ENCODE measurements at regions not wholly inside any gene's neighbourhood (a gene's known extent, or its start where the extent isn't known, plus 50 kb on each side); places are given as distances from the start of the nearest gene placed in this dataset.

GRCh38 chr5:61737301-61737963, 405.4 kb downstream of the ZSWIM6 start:
- no peak for DNase-seq (ENCODE audit: low read depth in 2 of 2)

DNA sequence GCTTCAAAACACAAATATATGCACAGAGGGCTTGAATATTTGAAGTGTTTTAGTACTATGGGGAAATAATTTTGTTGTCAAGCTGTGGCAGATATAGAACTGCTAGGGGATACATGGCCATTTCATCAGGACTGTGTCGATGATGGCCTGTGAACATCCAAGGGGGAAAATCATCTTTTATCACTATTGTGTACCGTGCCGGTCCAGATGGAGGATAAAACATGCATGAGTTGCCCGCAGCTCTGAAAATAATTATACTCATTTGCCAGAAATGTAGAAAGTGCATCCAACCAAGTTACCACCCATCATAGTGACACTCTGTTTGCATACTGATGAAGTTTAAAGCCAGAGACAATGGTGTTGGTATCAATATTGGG, 405.9 kb downstream of the ZSWIM6 start:
- DNase-seq (ENCODE audit: low read depth in 2 of 2) = no peak

DNA sequence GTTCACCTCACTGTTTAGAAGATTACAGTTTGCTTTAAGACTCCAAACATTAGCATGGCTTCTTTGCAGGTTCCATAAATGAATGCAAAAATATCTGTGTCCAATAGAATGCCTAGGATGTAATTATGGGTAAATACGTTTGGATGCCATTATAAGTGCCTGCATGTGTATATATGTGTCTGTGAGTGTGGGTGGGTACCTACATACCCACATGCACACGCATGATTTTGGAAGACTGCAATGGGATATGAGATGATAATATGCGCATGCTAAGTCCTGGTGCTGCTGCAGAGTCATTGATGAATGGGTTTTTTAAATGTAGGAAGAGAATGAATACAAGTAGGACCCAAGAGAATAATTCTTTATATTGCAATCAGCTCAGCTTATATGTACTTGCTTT, 406.4 kb downstream of the ZSWIM6 start:
- no peak for DNase-seq (ENCODE audit: low read depth in 2 of 2)

DNA sequence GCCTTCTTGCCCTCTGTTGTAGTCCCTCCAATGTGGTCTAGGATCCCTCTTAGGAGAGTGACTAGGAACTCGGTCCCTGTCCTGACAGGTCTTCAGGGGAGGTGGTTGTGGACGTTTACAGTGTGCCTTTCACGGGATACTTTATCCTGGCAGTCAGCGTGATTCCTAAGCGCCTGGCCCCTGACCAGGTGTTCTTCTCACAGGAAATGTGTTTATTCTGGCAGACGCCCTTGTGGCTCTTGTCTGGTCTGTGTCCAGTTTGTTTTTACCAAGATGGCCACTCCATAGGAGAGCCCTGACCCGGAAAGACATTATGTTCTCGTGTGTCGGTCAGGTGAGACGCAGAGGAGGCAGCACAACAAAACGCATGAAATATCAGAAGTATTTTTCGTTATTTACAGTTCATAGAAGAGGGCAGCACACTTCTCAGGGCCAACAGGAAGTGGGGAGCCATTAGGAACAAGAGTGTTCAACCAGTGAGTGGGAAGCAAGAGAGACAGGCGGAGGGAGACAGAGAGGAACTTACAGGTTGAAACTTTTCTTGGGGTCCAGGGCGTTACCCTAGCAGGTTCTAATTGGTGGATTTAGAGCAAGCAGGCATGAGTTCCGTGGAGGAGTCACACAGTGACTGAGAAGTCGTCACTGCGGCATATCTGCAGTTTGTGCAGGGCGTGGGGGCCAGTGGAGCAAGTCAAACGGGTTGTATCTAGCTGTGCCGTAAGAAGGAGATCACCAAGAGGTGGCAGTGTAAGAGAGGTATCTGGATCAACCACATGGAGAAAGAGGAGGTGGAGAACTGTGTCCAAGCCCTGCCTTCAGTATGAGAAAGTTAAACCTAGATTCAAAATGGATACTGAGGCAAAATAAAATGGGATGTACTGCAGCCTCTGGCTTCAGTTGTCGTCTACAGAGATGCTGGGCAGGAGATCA, 412.9 kb downstream of the ZSWIM6 start:
- no peak for DNase-seq (ENCODE audit: low read depth in 2 of 2)

DNA sequence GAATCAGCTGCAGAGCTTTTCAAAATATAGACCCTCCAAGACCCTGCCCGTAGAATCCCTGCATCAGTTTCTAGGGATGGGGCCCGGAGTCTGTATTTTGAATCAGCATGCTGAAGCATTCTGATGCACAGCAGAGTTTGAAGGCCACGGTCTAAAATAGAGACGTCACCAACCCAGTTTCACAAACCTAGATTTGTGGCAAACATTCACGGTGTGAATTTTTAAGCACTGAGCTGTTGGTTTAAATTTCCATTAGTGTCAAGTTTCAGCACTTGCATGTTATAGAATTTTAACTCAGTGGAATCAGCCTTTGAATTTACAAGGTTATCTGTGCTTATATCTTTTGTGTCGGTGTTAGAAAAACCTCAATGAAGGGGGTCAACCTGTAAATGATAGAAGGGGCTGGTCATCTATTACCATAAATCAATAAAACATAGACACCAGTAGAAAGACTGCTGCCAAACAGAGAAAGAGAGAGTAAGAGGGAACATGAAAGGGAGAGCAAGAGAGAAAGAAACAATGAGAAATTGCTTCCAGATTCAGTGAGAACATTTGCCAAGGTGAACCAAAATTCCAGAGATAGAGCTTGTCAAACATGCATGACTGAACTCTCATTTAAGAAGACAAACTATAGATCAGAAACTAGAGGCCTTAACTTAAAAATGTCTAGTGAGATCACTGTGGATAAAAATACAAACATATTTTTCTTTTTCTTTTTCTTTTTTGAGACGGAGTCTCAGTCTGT, 414.9 kb downstream of the ZSWIM6 start:
- DNase-seq (ENCODE audit: low read depth in 2 of 2) = no peak

DNA sequence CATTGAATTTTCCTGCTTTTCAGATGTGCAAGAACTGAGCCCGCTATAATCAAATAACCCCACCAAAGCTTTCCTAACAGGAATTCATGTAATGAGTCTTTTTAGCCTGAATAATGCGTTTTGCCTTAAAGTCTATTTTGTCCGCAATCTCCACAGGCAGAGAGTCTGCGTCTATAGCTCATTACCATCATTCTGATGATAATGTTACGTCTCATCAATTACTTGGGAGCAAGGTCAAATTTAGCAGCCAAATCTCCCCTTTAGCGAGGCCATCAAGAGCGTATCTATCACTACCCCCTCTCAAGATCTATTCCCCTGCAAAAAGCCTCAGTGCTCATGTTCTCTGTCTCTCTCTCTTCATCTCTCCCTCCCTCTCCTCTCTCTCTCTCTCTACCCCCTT, 416.1 kb downstream of the ZSWIM6 start:
- no peak for DNase-seq (ENCODE audit: low read depth in 2 of 2)

DNA sequence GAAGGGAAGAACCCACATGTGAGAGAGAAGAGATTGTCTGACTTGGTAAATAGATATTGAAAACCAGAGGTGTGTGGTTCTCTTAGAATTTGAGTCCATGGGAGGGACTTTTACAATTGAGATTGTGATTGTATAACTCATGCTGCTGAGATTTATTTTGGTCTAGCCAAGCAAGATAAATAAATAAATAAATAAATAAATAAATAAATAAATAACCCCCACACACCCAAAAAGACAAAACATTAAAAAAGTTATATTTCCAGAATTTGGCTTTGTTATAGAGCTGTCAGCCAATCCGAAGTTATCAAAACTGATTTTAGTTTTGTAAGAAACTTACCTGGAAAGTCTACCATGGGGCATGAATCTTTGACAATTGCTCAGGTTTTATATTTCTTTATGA, 416.6 kb downstream of the ZSWIM6 start:
- no peak for DNase-seq (ENCODE audit: low read depth in 2 of 2)

GRCh38 chr5:61752588-61752987, 420.5 kb downstream of the ZSWIM6 start:
- DNase-seq (ENCODE audit: low read depth in 2 of 2) = no peak

DNA sequence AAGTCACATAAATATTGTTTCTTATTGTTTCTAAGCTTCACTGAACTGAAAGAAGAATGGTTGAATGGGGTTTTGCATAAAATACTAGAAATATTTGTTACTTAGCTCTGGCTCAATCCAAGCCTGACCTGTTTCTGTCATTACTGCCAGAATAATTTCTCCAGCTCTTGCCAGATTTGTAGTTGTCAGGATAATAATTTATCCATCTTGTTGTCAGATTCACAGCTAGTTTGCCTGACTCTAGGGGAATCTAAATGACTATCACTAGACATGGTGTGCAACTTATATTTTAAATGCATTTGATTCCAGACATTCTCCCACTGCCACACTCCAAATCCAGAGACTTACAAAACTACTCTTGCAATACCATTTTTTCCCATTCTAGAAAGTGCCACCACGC, 422.7 kb downstream of the ZSWIM6 start:
- no peak for DNase-seq (ENCODE audit: low read depth in 2 of 2)

DNA sequence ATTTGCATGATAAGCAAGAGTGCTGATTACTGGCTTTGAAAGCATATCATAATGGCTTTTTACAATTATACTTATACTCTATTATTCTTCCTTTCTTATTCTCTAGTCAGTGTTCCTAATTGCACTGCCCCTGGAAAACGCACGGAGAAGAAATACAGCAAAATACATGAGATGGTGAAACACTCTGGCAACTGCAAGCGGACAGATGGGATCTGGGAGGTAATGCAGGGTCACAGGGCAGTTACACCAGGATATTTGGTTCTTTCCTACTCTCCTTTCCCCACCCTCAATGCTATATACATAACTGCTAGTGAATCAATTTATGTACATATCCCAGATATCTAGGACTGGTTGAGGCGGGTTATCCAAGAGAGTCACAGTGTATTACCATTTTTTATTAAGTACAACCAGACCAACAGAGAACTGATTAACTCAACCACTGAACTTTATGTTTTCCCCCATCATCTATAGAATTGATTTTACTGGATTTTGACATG, 423.7 kb downstream of the ZSWIM6 start:
- no peak for DNase-seq (ENCODE audit: low read depth in 2 of 2)

DNA sequence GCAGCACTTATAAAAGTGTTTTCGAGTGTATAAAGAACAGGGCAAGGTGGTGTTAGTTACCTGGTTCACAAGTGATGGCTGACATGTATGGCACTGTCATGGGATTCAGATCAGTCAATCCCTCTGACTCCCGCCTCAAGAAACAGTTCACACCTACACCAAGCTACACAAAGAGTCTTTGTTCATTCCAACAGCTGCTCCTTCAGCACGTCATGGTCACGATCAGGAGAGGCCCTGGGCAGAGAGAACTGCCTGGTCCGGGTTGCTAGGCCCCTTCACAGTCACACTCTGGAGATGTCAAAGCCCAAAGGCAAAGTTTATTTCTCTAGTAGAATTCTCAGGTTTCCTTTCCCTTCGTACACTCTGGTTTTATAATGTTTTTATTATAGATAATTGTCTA, 426.7 kb downstream of the ZSWIM6 start:
- no peak for DNase-seq (ENCODE audit: low read depth in 2 of 2)

GRCh38 chr5:61765471-61765870, 433.4 kb downstream of the ZSWIM6 start:
- no peak for DNase-seq (ENCODE audit: low read depth in 2 of 2)

DNA sequence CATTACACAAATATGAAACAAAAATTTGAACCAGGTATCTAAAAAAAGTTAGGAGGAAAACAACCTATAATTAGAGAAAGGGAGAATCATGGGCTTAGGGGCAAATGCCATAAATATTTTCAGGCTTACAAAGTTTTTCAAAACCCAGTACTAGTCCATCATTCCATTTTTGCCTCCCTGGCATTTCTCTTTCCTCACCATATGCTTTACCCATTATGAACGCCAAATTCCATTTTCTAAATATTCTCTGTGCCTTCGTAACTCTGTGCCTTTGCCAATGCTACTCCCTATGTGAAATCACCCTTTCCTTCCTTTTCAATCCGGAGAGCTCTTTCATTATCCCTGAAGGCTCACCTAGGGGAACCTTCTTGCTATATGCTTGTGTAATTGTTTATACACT, 434.1 kb downstream of the ZSWIM6 start:
- DNase-seq (ENCODE audit: low read depth in 2 of 2) = no peak

- no peak for DNase-seq (ENCODE audit: low read depth in 2 of 2)
Measured at GRCh38 chr5:61767231-61768080, 435.4 kb downstream of the ZSWIM6 start.

GRCh38 chr5:61768692-61769281, 436.7 kb downstream of the ZSWIM6 start:
- no peak for DNase-seq (ENCODE audit: low read depth in 2 of 2)

DNA sequence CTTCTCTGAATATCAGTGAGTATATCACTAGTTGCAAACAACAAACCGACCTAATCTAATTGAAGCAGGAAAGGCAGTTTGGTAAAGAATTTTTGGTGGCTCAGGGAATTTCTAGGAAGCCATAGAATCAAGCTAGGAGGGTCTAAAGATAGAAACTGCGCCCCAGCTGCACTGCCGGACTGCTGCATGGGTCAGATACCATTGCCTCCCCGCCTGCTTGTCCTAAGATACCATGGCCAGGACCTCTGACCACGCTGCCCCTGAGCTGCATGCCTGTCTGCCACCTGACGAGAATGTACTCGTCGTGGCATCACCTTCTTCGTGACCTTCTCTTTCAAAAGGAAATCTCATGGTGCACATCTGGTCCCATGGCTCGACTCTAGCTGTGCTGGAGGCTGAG, 439.0 kb downstream of the ZSWIM6 start:
- DNase-seq (ENCODE audit: low read depth in 2 of 2) = no peak

GRCh38 chr5:61771808-61772207, 439.8 kb downstream of the ZSWIM6 start:
- no peak for DNase-seq (ENCODE audit: low read depth in 2 of 2)

- no peak for DNase-seq (ENCODE audit: low read depth in 2 of 2)
Measured at GRCh38 chr5:61775901-61776300, 443.8 kb downstream of the ZSWIM6 start.

GRCh38 chr5:61777292-61777691, 445.2 kb downstream of the ZSWIM6 start:
- no peak for DNase-seq (ENCODE audit: low read depth in 2 of 2)

GRCh38 chr5:61779743-61780142, 447.7 kb downstream of the ZSWIM6 start:
- DNase-seq (ENCODE audit: low read depth in 2 of 2) = no peak

DNA sequence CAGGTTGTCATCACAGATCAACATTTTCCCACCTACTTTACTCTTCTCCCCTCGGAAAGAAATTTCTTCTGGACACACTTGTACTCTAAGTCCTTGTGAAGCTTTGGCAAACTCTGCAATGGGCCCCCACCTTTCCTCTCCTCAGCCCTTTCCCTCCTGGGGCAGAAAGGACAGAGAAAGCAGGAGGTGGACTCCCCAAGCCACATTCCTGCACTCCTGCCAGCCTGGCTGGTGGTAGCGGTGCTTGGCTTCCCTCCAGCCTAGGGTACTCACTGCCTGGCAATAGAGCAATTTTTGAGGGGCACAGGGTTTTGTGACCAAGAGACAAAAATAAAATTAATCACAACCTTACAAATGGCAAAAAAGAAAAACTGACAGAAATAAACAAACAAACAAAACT, 451.4 kb downstream of the ZSWIM6 start:
- no peak for DNase-seq (ENCODE audit: low read depth in 2 of 2)
